ENCODE measurements at regions not wholly inside any gene's neighbourhood (a gene's known extent, or its start where the extent isn't known, plus 50 kb on each side); places are given as distances from the start of the nearest gene placed in this dataset.

DNA sequence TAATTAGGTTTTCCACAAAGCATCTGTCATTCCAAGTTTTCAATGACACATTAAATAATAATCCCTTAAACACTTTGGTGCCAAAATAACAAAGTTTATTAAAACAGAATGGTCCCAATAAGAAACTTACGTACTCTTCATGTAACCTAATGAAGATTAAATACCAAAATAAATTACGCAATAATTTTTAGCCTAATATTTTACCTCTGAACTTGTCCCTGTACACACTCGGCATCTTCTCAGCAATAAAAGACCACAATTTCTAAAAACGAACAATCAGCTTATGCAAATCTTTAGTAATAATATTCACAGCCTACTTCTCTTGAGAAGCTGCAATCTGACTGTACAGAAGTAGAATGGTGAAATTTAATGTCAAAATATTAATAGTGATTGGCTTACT, 163.6 kb downstream of the ZDHHC21 start:
- no peak overlapping the region for H3K4me3 ChIP-seq (ENCODE audit: control insufficient read depth, low read depth, low read length)
- no peak for TF ChIP-seq CTCF (conservative IDR thresholded peaks at IDR 0.05; ENCODE audit: control insufficient read depth, insufficient read depth, low read depth, low read length)
- no peak for DNase-seq (ENCODE audit: low read depth)

GRCh38 chr9:14529054-14529453, 164.2 kb downstream of the ZDHHC21 start:
- DNase-seq (ENCODE audit: low read depth) = no peak
- no peak for TF ChIP-seq CTCF (conservative IDR thresholded peaks at IDR 0.05; ENCODE audit: control insufficient read depth, insufficient read depth, low read depth, low read length)
- H3K4me3 ChIP-seq (ENCODE audit: control insufficient read depth, low read depth, low read length) = no peak overlapping the region

DNA sequence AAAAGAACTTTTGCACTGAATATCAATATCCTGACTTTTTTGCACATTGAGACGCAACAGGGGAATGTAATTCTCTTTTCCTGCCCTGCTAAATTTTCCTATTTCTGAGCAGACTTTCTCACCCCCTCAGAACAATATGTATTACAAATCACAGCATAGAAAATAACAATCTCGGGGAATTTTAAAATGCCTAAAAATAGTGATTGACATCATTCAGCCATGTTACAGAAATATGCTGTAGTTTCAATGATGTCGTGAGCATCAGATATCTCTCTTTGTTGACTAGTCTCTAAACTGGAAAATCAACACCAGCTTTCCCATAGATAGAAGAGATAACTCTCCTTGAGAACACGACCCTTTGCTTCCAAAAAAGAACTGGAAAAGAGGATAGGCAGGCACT, 166.7 kb downstream of the ZDHHC21 start:
- no peak overlapping the region for H3K4me3 ChIP-seq (ENCODE audit: control insufficient read depth, low read depth, low read length)
- TF ChIP-seq CTCF (conservative IDR thresholded peaks at IDR 0.05; ENCODE audit: control insufficient read depth, insufficient read depth, low read depth, low read length) = no peak
- no peak for DNase-seq (ENCODE audit: low read depth)

- no peak for TF ChIP-seq CTCF (conservative IDR thresholded peaks at IDR 0.05; ENCODE audit: control insufficient read depth, insufficient read depth, low read depth, low read length)
- H3K4me3 ChIP-seq (ENCODE audit: control insufficient read depth, low read depth, low read length) = no peak overlapping the region
- DNase-seq (ENCODE audit: low read depth) = no peak
Observed at GRCh38 chr9:14525856-14526255, 167.4 kb downstream of the ZDHHC21 start.

GRCh38 chr9:14524873-14525515, 168.2 kb downstream of the ZDHHC21 start:
- H3K4me3 ChIP-seq (ENCODE audit: control insufficient read depth, low read depth, low read length) = no peak overlapping the region
- TF ChIP-seq CTCF (conservative IDR thresholded peaks at IDR 0.05; ENCODE audit: control insufficient read depth, insufficient read depth, low read depth, low read length) = no peak
- no peak for DNase-seq (ENCODE audit: low read depth)

DNA sequence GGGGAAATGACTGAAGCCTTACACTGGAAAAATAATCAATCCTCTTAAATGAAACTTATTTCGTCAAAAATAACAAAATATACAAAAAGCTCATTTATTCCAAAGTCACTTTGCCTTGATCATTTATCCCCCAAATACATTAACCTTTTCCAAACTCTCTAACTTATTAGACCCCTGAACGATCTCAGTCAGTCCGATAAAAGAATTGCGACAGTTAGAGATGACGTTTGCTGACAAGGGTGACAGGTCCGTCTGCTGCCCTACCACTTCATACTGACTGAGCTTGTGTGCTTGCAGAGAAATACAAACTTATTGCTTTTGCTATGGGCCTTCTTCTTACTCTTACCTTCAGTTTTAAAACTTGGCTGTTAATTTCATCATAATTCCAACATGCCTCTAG, 169.7 kb downstream of the ZDHHC21 start:
- DNase-seq (ENCODE audit: low read depth) = no peak
- no peak overlapping the region for H3K4me3 ChIP-seq (ENCODE audit: control insufficient read depth, low read depth, low read length)
- no peak for TF ChIP-seq CTCF (conservative IDR thresholded peaks at IDR 0.05; ENCODE audit: control insufficient read depth, insufficient read depth, low read depth, low read length)
